ENCODE measurements at regions not wholly inside any gene's neighbourhood (a gene's known extent, or its start where the extent isn't known, plus 50 kb on each side); places are given as distances from the start of the nearest gene placed in this dataset.

- peak; percentile 13 for DNase-seq (ENCODE audit: low spot score)
Measured at GRCh38 chr12:93243689-93244513, 133.8 kb upstream of the NUDT4 start.

- no peak for DNase-seq (ENCODE audit: low spot score)
Measured at GRCh38 chr12:93244514-93245077, 133.1 kb upstream of the NUDT4 start.

GRCh38 chr12:93245543-93245942 is 132.2 kb upstream of the NUDT4 start:
- DNase-seq (ENCODE audit: low spot score), result no peak

GRCh38 chr12:93247313-93247991 is 130.3 kb upstream of the NUDT4 start:
- DNase-seq (ENCODE audit: low spot score), result no peak

GRCh38 chr12:93252221-93252620 is 125.5 kb upstream of the NUDT4 start:
- no peak for DNase-seq (ENCODE audit: low spot score)

- DNase-seq (ENCODE audit: low spot score), result no peak
Measured at GRCh38 chr12:93254911-93255310, 122.8 kb upstream of the NUDT4 start.

- DNase-seq (ENCODE audit: low spot score), result no peak
Measured at GRCh38 chr12:93256256-93256969, 121.3 kb upstream of the NUDT4 start.

- DNase-seq (ENCODE audit: low spot score), result no peak
Measured at GRCh38 chr12:93261505-93262094, 116.1 kb upstream of the NUDT4 start.

- no peak for DNase-seq (ENCODE audit: low spot score)
Measured at GRCh38 chr12:93272997-93273396, 104.7 kb upstream of the NUDT4 start.

GRCh38 chr12:93273834-93274564 is 103.7 kb upstream of the NUDT4 start:
- no peak for DNase-seq (ENCODE audit: low spot score)

GRCh38 chr12:93274937-93275336 is 102.8 kb upstream of the NUDT4 start:
- no peak for DNase-seq (ENCODE audit: low spot score)

GRCh38 chr12:93275589-93275988 is 102.1 kb upstream of the NUDT4 start:
- no peak for DNase-seq (ENCODE audit: low spot score)

GRCh38 chr12:93279565-93280412 is 97.9 kb upstream of the NUDT4 start:
- DNase-seq (ENCODE audit: low spot score), result no peak

- no peak for DNase-seq (ENCODE audit: low spot score)
Measured at GRCh38 chr12:93287149-93287548, 90.6 kb upstream of the NUDT4 start.

- no peak for DNase-seq (ENCODE audit: low spot score)
Measured at GRCh38 chr12:93288626-93289025, 89.1 kb upstream of the NUDT4 start.

- DNase-seq (ENCODE audit: low spot score), result no peak
Measured at GRCh38 chr12:93290391-93290790, 87.3 kb upstream of the NUDT4 start.

GRCh38 chr12:93292213-93292612 is 85.5 kb upstream of the NUDT4 start:
- DNase-seq (ENCODE audit: low spot score), result no peak

GRCh38 chr12:93292731-93293566 is 84.8 kb upstream of the NUDT4 start:
- no peak for DNase-seq (ENCODE audit: low spot score)

- no peak for DNase-seq (ENCODE audit: low spot score)
Measured at GRCh38 chr12:93297032-93297431, 80.7 kb upstream of the NUDT4 start.

GRCh38 chr12:93297536-93297935 is 80.2 kb upstream of the NUDT4 start:
- no peak for DNase-seq (ENCODE audit: low spot score)
